Heart left ventricle (tissue), 16 donors: ENCODE measurements at regions not wholly inside any gene's neighbourhood (a gene's known extent, or its start where the extent isn't known, plus 50 kb on each side); places are given as distances from the start of the nearest gene placed in this dataset.

ENCODE experiments used
- ATAC-seq, 4 donors: fragments of 200-7000 bp; cut with Tn5 transposase; one replicate each; pipeline ENCODE4 v1.9.1; 2020 to 2022; ENCODE audit warnings: moderate library complexity in 4 of 4, mild to moderate bottlenecking in 3 of 4, moderate number of reproducible peaks in 1 of 4
- DNase-seq, 5 donors: peaks; one replicate each; pipeline ENCODE4 v3.0.0-alpha.2; 2020
- H3K27ac ChIP-seq, 12 donors: fragments of 200-600 bp; sonication (generic) in 4 of 12; one replicate each; pipeline versions ENCODE4 v1.5.0 to v1.8.0; 2016 to 2022; ENCODE audit warnings: mild to moderate bottlenecking in 2 of 12
- H3K27me3 ChIP-seq, 9 donors: fragments of 200-600 bp; sonication (generic) in 2 of 9; one replicate each; pipeline versions ENCODE4 v1.5.1 to v1.8.0; 2016 to 2022; ENCODE audit warnings: mild to moderate bottlenecking in 3 of 9
- H3K36me3 ChIP-seq, 9 donors: fragments of 200-600 bp; sonication (generic) in 2 of 9; one replicate each; pipeline versions ENCODE4 v1.5.0 to v1.8.0; 2018 to 2022; ENCODE audit warnings: mild to moderate bottlenecking in 2 of 9
- H3K4me1 ChIP-seq, 12 donors: fragments of 200-600 bp; sonication (generic) in 4 of 12; one replicate each; pipeline versions ENCODE4 v1.5.0 to v1.8.0; 2016 to 2022; ENCODE audit warnings: mild to moderate bottlenecking in 3 of 12
- H3K4me3 ChIP-seq, 12 donors: fragments of 200-600 bp; sonication (generic) in 4 of 12; one replicate each; pipeline versions ENCODE4 v1.5.0 to v1.8.0; 2017 to 2022; ENCODE audit warnings: mild to moderate bottlenecking in 9 of 12, moderate library complexity in 4 of 12
- H3K9me3 ChIP-seq, 12 donors: fragments of 200-600 bp; sonication (generic) in 4 of 12; one replicate each; pipeline versions ENCODE4 v1.5.0 to v1.8.0; 2016 to 2022; ENCODE audit warnings: mild to moderate bottlenecking in 1 of 12
- POLR2A ChIP-seq, 2 donors: fragments of 450-650 bp; IDR thresholded peaks; one replicate each; pipeline ENCODE4 v1.6.1; 2017; ENCODE audit warnings: antibody characterized with exemption in 2 of 2, mild to moderate bottlenecking in 2 of 2, moderate library complexity in 2 of 2
- WGBS, 4 donors: extraction: QIAGEN DNeasy Blood & Tissue Kit in 2 of 4; methylation state at CpG; one replicate each; pipeline versions ENCODE4 v1.1.5 to v1.1.7; 2013 to 2018; 5-methylcytosine and 5-hydroxymethylcytosine counted together
- intact Hi-C, 10 donors: fragments of 100-400 bp; cut with DNase I; formaldehyde crosslinking; loops; one replicate each; pipeline versions ENCODE4 v1.11.1 to v1.14.2; 2022
- TF ChIP-seq, protein P1 (sequence below), 12 donors: fragments of 200-600 bp; sonication (generic) in 4 of 12; IDR thresholded peaks; one replicate each; pipeline versions ENCODE4 v1.5.0 to v1.8.0; 2018 to 2022; ENCODE audit warnings: antibody characterized with exemption in 12 of 12, mild to moderate bottlenecking in 5 of 12
- donor health status: ischemic (EF 13 %, LVEDD 7.1; RV severe dilation, severe dysfunction).
- donor health status: healthy with polysubstance abuse.
- donor health status: DM: no; HTN: yes; CAD: no.
- donor health status: DM: no; HTN: no; CAD: no.
- donor health status: ischemic (EF 25% LVEDD 6.9; RV normal size, moderate dysfunction).
- donor health status: ischemic (EF 25% LVEDD 5.7; RV mildly dilated, moderate dysfunction).
- donor health status: healthy.
- donor health status: DM: yes; HTN: yes; CAD: no.
- donor health status: ischemic (EF 35%, LVEDD 5.7; RV mildly dilated, moderate dysfunction).
- donor health status: nonischemic (EF 11% LVEDD 7.7; RV severe dilation, severe dysfunction).
- donor health status: DM: yes; HTN: yes; CAD: no.
- donor health status: PGD.
- donor health status: ischemic (EF 29% LVEDD 5.4; RV normal size, mild dysfunction).
- donor health status: nonischemic (EF 23%, LVEDD 6.1; RV moderate dilation, normal function).

GRCh38 chr2:220446106-220446712, 818.8 kb downstream of the SLC4A3 start:
- intact Hi-C loops = no loop called here
- Histone ChIP-seq H3K27ac (no peak overlapping the region), H3K4me1 (no peaks in the 10 kb centered on the region), H3K9me3 (no peaks in the 10 kb centered on the region), H3K27me3 (peaks cover 0 to 4% (median 0%) of the 10 kb centered on the region in 9 donors), H3K36me3 (no peaks in the 10 kb centered on the region), H3K4me3 (no peak overlapping the region)
- DNase-seq (no peak), ATAC-seq (no peak)
- WGBS, 4 donors = 78 to 84% (median 80%) methylated on average over 8 of the region's 8 CpGs
- no peak for TF ChIP-seq POLR2A (IDR thresholded peaks at IDR 0.05)
- TF ChIP-seq, protein P1, sequence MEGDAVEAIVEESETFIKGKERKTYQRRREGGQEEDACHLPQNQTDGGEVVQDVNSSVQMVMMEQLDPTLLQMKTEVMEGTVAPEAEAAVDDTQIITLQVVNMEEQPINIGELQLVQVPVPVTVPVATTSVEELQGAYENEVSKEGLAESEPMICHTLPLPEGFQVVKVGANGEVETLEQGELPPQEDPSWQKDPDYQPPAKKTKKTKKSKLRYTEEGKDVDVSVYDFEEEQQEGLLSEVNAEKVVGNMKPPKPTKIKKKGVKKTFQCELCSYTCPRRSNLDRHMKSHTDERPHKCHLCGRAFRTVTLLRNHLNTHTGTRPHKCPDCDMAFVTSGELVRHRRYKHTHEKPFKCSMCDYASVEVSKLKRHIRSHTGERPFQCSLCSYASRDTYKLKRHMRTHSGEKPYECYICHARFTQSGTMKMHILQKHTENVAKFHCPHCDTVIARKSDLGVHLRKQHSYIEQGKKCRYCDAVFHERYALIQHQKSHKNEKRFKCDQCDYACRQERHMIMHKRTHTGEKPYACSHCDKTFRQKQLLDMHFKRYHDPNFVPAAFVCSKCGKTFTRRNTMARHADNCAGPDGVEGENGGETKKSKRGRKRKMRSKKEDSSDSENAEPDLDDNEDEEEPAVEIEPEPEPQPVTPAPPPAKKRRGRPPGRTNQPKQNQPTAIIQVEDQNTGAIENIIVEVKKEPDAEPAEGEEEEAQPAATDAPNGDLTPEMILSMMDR (IDR thresholded peaks at IDR 0.05) = no peak

DNA sequence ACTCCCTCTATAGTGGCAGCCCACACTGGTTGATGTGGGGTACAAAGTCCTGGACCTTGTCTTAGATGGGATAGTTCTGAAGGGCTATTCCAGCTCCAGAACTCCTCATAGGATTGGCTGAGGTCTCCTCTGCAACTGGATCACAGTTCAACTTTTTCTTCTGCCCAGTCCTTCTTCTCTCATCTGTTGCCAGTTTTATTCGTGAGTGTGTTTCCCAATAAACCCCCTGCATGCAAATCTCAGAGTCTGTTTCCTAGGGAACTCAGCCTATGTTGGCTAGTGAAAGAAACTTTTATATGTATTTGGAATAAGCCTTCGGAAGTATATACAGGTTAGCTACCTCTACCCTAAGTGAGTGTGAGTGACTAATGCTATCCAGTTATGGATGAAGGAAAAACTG, 823.4 kb downstream of the SLC4A3 start:
- Histone ChIP-seq H3K4me1 (no peaks in the 10 kb centered on the region), H3K4me3 (no peak overlapping the region), H3K27ac (no peak overlapping the region), H3K27me3 (peaks cover 0 to 4% (median 0%) of the 10 kb centered on the region in 9 donors), H3K36me3 (no peaks in the 10 kb centered on the region), H3K9me3 (no peaks in the 10 kb centered on the region)
- WGBS, 4 donors = 82 to 90% (median 86%) methylated on average over 2 of the region's 2 CpGs
- no peak for ATAC-seq
- TF ChIP-seq, protein P1 (IDR thresholded peaks at IDR 0.05) = no peak
- no peak for TF ChIP-seq POLR2A (IDR thresholded peaks at IDR 0.05)
- intact Hi-C loops = loop anchor here in 1 of 10 donors (10.0 kb wide), 1 partner anchor 1124 kb away; the partner anchor contains the start of gene EPHA4
- no peak for DNase-seq

DNA sequence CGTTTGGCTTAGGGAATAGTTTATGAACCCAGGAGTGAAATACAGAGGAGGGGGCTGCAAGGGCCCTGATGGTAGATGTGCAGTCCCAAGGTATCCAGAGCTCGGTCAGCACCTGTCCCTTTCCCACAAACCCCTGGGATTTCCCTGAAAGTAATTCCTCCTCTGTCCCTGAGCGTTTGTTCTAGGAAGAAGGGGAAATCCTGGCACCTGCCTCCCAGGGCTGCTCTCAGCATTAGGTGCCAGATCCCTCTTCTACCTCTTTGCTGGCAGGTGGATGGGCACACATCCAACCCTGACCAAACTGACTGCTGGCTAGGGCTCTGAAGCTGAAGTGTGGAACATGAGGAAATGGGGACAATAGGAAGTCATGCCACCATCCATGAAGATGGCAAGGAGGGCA, 824.0 kb downstream of the SLC4A3 start:
- DNase-seq = no peak

GRCh38 chr2:220452561-220452960, 825.1 kb downstream of the SLC4A3 start:
- Histone ChIP-seq H3K4me1 (no peaks in the 10 kb centered on the region), H3K4me3 (no peak overlapping the region), H3K36me3 (no peaks in the 10 kb centered on the region), H3K27ac (no peak overlapping the region), H3K27me3 (peaks cover 0 to 4% (median 0%) of the 10 kb centered on the region in 9 donors), H3K9me3 (no peaks in the 10 kb centered on the region)
- no peak for ATAC-seq
- intact Hi-C loops = loop anchor here in 1 of 10 donors (10.0 kb wide), 1 partner anchor 1122 kb away; the partner anchor contains the start of gene EPHA4
- TF ChIP-seq POLR2A (IDR thresholded peaks at IDR 0.05) = no peak
- TF ChIP-seq, protein P1 (IDR thresholded peaks at IDR 0.05) = no peak
- DNase-seq = no peak
- 76 to 88% (median 85%) methylated on average over 2 of the region's 2 CpGs for WGBS, 4 donors

More for the DNA sequence above, 824.0 kb downstream of the SLC4A3 start:
- ATAC-seq = no peak
- Histone ChIP-seq H3K27me3 (peaks cover 0 to 4% (median 0%) of the 10 kb centered on the region in 9 donors), H3K27ac (no peak overlapping the region), H3K4me1 (no peaks in the 10 kb centered on the region), H3K4me3 (no peak overlapping the region), H3K9me3 (no peaks in the 10 kb centered on the region), H3K36me3 (no peaks in the 10 kb centered on the region)
- TF ChIP-seq POLR2A (IDR thresholded peaks at IDR 0.05) = no peak
- TF ChIP-seq, protein P1 (IDR thresholded peaks at IDR 0.05) = no peak
- 82 to 89% (median 86%) methylated on average over 3 of the region's 3 CpGs for WGBS, 4 donors
- intact Hi-C loops = loop anchor here in 1 of 10 donors (10.0 kb wide), 1 partner anchor 1123 kb away; the partner anchor contains the start of gene EPHA4
